GM23338 (cell line): ENCODE measurements at regions not wholly inside any gene's neighbourhood (a gene's known extent, or its start where the extent isn't known, plus 50 kb on each side); places are given as distances from the start of the nearest gene placed in this dataset.

Source experiments
- ATAC-seq: fragments of 200-7000 bp; cut with Tn5 transposase; 3 replicates; pipeline ENCODE4 v1.9.1; 2020
- DNase-seq: peaks from one replicate; pipeline ENCODE4 v3.0.0-alpha.2; 2015; ENCODE audit warnings: low spot score
- H2AFZ ChIP-seq: fragments of 200-600 bp; sonication (generic); 2 replicates; pipeline ENCODE4 v1.8.0; 2016; ENCODE audit warnings: antibody characterized with exemption, mild to moderate bottlenecking, moderate library complexity
- H3F3A ChIP-seq: fragments of 200-600 bp; sonication (generic); replicated peaks from 2 replicates; pipeline ENCODE4 v1.8.0; 2017; ENCODE audit warnings: antibody characterized with exemption, mixed run types, low read depth
- H3K27ac ChIP-seq: fragments of 200-600 bp; sonication (generic); 2 replicates; pipeline ENCODE4 v1.6.1; 2016; ENCODE audit warnings: low read depth
- H3K27me3 ChIP-seq: fragments of 200-600 bp; sonication (generic); 2 replicates; pipeline ENCODE4 v1.8.0; 2016; ENCODE audit warnings: mild to moderate bottlenecking, mixed run types, moderate library complexity; ENCODE audit not compliant: insufficient read depth
- H3K36me3 ChIP-seq: fragments of 200-600 bp; sonication (generic); 2 replicates; pipeline ENCODE4 v1.8.0; 2016; ENCODE audit warnings: mild to moderate bottlenecking; ENCODE audit not compliant: insufficient read depth
- H3K4me1 ChIP-seq: fragments of 200-600 bp; sonication (generic); 2 replicates; pipeline ENCODE4 v1.8.0; 2016; ENCODE audit warnings: mild to moderate bottlenecking, moderate library complexity; ENCODE audit not compliant: insufficient read depth
- H3K4me2 ChIP-seq: fragments of 200-600 bp; sonication (generic); 2 replicates; pipeline ENCODE4 v1.7.1; 2017; ENCODE audit warnings: mixed run types
- H3K4me3 ChIP-seq: fragments of 200-600 bp; sonication (generic); 2 replicates; pipeline ENCODE4 v1.6.1; 2016; ENCODE audit warnings: mixed run types
- H3K79me2 ChIP-seq: fragments of 200-600 bp; sonication (generic); replicated peaks from 2 replicates; pipeline ENCODE4 v1.8.0; 2017; ENCODE audit warnings: mild to moderate bottlenecking; ENCODE audit not compliant: insufficient read depth
- H3K9me2 ChIP-seq: fragments of 200-600 bp; sonication (generic); 2 replicates; pipeline ENCODE4 v1.8.0; 2017; ENCODE audit not compliant: insufficient read depth
- H4K20me1 ChIP-seq: fragments of 200-600 bp; sonication (generic); replicated peaks from 2 replicates; pipeline ENCODE4 v1.8.0; 2017; ENCODE audit warnings: mild to moderate bottlenecking; ENCODE audit not compliant: insufficient read depth
- H3K27ac Mint-ChIP-seq: 2 replicates; pipeline ENCODE4 v1.8.0; 2020; ENCODE audit warnings: inconsistent platforms, mild to moderate bottlenecking, moderate library complexity, mixed read lengths
- H3K27me3 Mint-ChIP-seq: 3 replicates; pipeline ENCODE4 v1.8.0; 2022; ENCODE audit warnings: low read depth, mild to moderate bottlenecking, moderate library complexity, mixed read lengths, inconsistent platforms; ENCODE audit not compliant: insufficient read depth, poor library complexity
- H3K36me3 Mint-ChIP-seq: 3 replicates; pipeline ENCODE4 v1.8.0; 2021; ENCODE audit warnings: low read depth, mild to moderate bottlenecking, inconsistent platforms, moderate library complexity, mixed read lengths
- H3K4me1 Mint-ChIP-seq: 3 replicates; pipeline ENCODE4 v1.8.0; 2020; ENCODE audit warnings: mild to moderate bottlenecking, inconsistent platforms, mixed read lengths
- H3K4me3 Mint-ChIP-seq: 3 replicates; pipeline ENCODE4 v1.8.0; 2021; ENCODE audit warnings: moderate library complexity, mild to moderate bottlenecking, inconsistent platforms, mixed read lengths
- H3K9me3 Mint-ChIP-seq: 3 replicates; pipeline ENCODE4 v1.8.0; 2020; ENCODE audit warnings: moderate library complexity, mild to moderate bottlenecking, inconsistent platforms, mixed read lengths
- CREB1 ChIP-seq: fragments of 250-450 bp; sonication (Bioruptor Pico); IDR thresholded peaks from 2 replicates; pipeline ENCODE4 v1.5.0; 2020; ENCODE audit warnings: low read depth, mild to moderate bottlenecking, moderate library complexity
- CTCF ChIP-seq, 2 experiments: fragments of 200-600 bp in 1 of 2; sonication (generic) in 1 of 2; conservative IDR thresholded peaks; 2 replicates each; pipeline versions ENCODE4 v1.5.1 to v1.6.1; 2016 to 2017; ENCODE audit warnings: antibody characterized with exemption in 2 of 2, low read depth in 2 of 2, mild to moderate bottlenecking in 2 of 2, moderate library complexity in 1 of 2
- ETS1 ChIP-seq: IDR thresholded peaks from 2 replicates; pipeline ENCODE4 v1.6.1; 2016; ENCODE audit warnings: antibody characterized with exemption
- EZH2 ChIP-seq: fragments of 200-600 bp; sonication (generic); IDR thresholded peaks from one replicate; pipeline ENCODE4 v1.8.0; 2017; ENCODE audit warnings: antibody characterized with exemption, mild to moderate bottlenecking, low read depth; ENCODE audit not compliant: unreplicated experiment
- EZH2phosphoT487 ChIP-seq: fragments of 200-600 bp; sonication (generic); IDR thresholded peaks from one replicate; pipeline ENCODE4 v1.8.1; 2018; ENCODE audit warnings: antibody characterized with exemption; ENCODE audit not compliant: unreplicated experiment
- JUNB ChIP-seq: IDR thresholded peaks from one replicate; pipeline ENCODE4 v1.6.1; 2016; ENCODE audit warnings: antibody characterized with exemption; ENCODE audit not compliant: unreplicated experiment
- NANOG ChIP-seq: IDR thresholded peaks from 2 replicates; pipeline ENCODE4 v1.6.1; 2016; ENCODE audit warnings: antibody characterized with exemption, borderline replicate concordance
- REST ChIP-seq: IDR thresholded peaks from one replicate; pipeline ENCODE4 v1.6.1; 2018; ENCODE audit warnings: antibody characterized with exemption; ENCODE audit not compliant: unreplicated experiment
- STAT1 ChIP-seq: IDR thresholded peaks from one replicate; pipeline ENCODE4 v1.6.1; 2016; ENCODE audit warnings: antibody characterized with exemption; ENCODE audit not compliant: unreplicated experiment
- ZNF114 ChIP-seq: fragments of 250-450 bp; sonication (Bioruptor Pico); IDR thresholded peaks from 2 replicates; pipeline ENCODE4 v1.5.0; 2020; ENCODE audit warnings: mild to moderate bottlenecking, moderate library complexity

GRCh38 chrY:19351616-19352015, 392.9 kb downstream of the KDM5D start:
- H3K79me2 ChIP-seq, result no peaks in the 10 kb centered on the region
- no peak overlapping the region for H3K27ac Mint-ChIP-seq
- ATAC-seq (no peak), DNase-seq (no peak)
- no peak overlapping the region for H2AFZ ChIP-seq
- H3K27me3 ChIP-seq, result no peaks in the 10 kb centered on the region
- H3K4me3 Mint-ChIP-seq, result no peak overlapping the region
- TF ChIP-seq STAT1 (no peak), EZH2phosphoT487 (no peak), ETS1 (no peak), NANOG (no peak), CTCF (conservative IDR thresholded peaks at IDR 0.05; ENCODE audit: low read depth in 2 of 2) (no peak), EZH2 (no peak), CREB1 (no peak)
- H3K27me3 Mint-ChIP-seq, result no peaks in the 10 kb centered on the region
- H3F3A ChIP-seq, result no peaks in the 10 kb centered on the region
- H3K4me1 ChIP-seq, result no peaks in the 10 kb centered on the region
- H3K4me2 ChIP-seq, result no peak overlapping the region
- no peaks in the 10 kb centered on the region for H3K36me3 Mint-ChIP-seq
- H3K9me2 ChIP-seq, result no peaks in the 10 kb centered on the region
- H4K20me1 ChIP-seq, result no peaks in the 10 kb centered on the region
- no peak overlapping the region for H3K27ac ChIP-seq
- H3K36me3 ChIP-seq, result no peaks in the 10 kb centered on the region
- H3K9me3 Mint-ChIP-seq, result no peaks in the 10 kb centered on the region; the same call in 2 of the 3 replicates
- no peak overlapping the region for H3K4me3 ChIP-seq
- no peaks in the 10 kb centered on the region for H3K4me1 Mint-ChIP-seq

- Mint-ChIP-seq H3K27ac (no peak overlapping the region), H3K36me3 (peaks cover 19% of the 10 kb centered on the region), H3K9me3 (peaks cover 32% of the 10 kb centered on the region), H3K4me1 (no peaks in the 10 kb centered on the region), H3K27me3 (no peaks in the 10 kb centered on the region), H3K4me3 (no peak overlapping the region)
- no peak overlapping the region for H2AFZ ChIP-seq
- ATAC-seq (no peak), DNase-seq (no peak)
- no peaks in the 10 kb centered on the region for H4K20me1 ChIP-seq
- H3F3A ChIP-seq, result no peaks in the 10 kb centered on the region
- no peaks in the 10 kb centered on the region for H3K4me1 ChIP-seq
- no peaks in the 10 kb centered on the region for H3K9me2 ChIP-seq
- no peak overlapping the region for H3K27ac ChIP-seq
- no peak overlapping the region for H3K4me3 ChIP-seq
- no peaks in the 10 kb centered on the region for H3K27me3 ChIP-seq
- no peaks in the 10 kb centered on the region for H3K79me2 ChIP-seq
- H3K4me2 ChIP-seq, result no peak overlapping the region
- H3K36me3 ChIP-seq, result no peaks in the 10 kb centered on the region
- TF ChIP-seq JUNB, result no peak
- TF ChIP-seq ZNF114 (CRISPR knock-in tag), result no peak
- no peak for TF ChIP-seq ETS1
- no peak for TF ChIP-seq NANOG
- no peak for TF ChIP-seq CREB1
- TF ChIP-seq CTCF (conservative IDR thresholded peaks at IDR 0.05; ENCODE audit: low read depth in 2 of 2), result no peak
- no peak for TF ChIP-seq EZH2
- no peak for TF ChIP-seq REST
Measured at GRCh38 chrY:19321701-19322100, 422.8 kb downstream of the KDM5D start.
